GM21737 (cell line): ENCODE measurements at regions not wholly inside any gene's neighbourhood (a gene's known extent, or its start where the extent isn't known, plus 50 kb on each side); places are given as distances from the start of the nearest gene placed in this dataset.

Experiments used
- ATAC-seq: cut with Tn5 transposase; IDR thresholded peaks from one replicate; pipeline ENCODE4 v1.9.1; 2021; ENCODE audit warnings: mild to moderate bottlenecking, moderate library complexity; ENCODE audit not compliant: unreplicated experiment

- no peak for ATAC-seq
These were observed 470.1 kb upstream of the B3GAT1 start for GRCh38 chr11:134882141-134882540.

- no peak for ATAC-seq
These were observed 468.7 kb upstream of the B3GAT1 start for GRCh38 chr11:134880788-134881187.

DNA sequence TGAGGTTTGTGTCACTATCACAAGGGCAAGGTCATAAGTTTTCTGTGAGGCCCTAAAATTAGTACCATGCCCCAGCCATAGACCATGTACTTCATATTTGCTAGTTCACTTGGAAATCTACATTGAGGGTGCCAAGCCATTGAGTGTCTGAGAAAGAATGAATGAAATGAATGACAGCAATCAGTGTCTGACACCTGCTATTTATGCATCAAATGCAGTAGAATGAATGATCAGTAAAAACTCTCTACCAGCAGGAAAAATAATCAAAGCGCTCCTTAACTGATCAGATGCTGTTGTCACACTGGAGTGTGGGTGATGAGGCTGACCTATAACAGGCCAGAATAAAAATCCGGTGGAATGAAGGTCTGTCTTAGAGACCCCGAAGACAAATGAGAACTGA, 467.9 kb upstream of the B3GAT1 start:
- ATAC-seq, result no peak

DNA sequence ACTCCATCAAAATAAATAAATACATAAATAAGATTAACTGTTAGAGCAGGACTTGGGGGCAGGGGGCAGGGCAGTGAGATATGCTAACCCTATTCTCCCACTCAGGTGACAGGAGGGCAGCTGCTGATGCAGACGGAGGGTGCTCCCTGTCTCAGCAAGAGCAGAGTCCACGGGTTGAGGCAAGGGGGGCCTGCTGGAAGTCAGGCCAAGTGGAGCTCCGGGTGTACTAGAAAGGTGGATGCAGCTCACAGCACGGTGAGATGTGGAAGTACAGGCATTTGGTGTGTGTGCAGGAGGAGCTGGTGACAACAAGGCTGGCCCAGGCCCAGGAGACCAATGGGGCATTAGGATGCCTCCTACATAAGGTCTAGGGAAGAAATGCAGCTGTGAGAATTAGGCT, 467.3 kb upstream of the B3GAT1 start:
- no peak for ATAC-seq

GRCh38 chr11:134878785-134879184, 466.7 kb upstream of the B3GAT1 start:
- no peak for ATAC-seq

GRCh38 chr11:134876226-134876625, 464.2 kb upstream of the B3GAT1 start:
- no peak for ATAC-seq

DNA sequence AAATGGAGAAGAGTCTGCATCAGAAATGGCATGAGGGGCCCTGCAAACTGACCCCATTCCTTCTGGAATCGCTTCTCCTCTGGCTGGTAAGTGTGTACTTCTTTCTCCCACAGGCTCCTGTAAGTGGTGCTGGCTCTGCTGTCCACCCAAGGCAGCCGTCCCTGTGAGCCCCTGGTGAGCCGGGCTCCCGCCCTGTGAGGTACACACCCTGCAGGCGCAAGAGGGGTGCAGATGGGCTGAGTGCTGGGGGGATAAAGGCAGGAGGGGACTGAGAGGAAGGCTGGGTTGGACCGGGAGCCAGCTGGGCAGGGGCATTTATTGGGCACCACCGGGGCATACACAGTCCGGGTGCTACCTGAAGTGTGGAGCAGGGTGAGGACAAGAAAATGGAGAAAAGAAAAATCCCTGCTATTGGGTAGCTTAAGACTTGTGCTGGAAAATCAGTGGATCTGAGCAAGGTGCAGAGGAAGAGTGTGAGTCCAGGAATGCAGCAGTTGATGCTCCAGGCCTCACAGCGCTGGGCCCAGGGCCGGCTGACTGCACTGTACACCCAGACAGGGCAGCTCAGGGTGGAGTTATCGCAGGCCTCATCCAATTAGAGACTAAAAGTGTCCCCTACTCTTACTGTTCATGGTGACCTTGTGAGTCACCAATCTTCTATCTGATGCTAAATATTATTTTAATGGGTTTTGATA, 455.1 kb upstream of the B3GAT1 start:
- no peak for ATAC-seq

GRCh38 chr11:134866215-134866614, 454.2 kb upstream of the B3GAT1 start:
- ATAC-seq, result no peak

- ATAC-seq, result no peak
These were observed 452.9 kb upstream of the B3GAT1 start for GRCh38 chr11:134864968-134865305.

- no peak for ATAC-seq
These were observed 452.4 kb upstream of the B3GAT1 start for GRCh38 chr11:134864233-134864967.

GRCh38 chr11:134863294-134863693, 451.3 kb upstream of the B3GAT1 start:
- ATAC-seq, result no peak

DNA sequence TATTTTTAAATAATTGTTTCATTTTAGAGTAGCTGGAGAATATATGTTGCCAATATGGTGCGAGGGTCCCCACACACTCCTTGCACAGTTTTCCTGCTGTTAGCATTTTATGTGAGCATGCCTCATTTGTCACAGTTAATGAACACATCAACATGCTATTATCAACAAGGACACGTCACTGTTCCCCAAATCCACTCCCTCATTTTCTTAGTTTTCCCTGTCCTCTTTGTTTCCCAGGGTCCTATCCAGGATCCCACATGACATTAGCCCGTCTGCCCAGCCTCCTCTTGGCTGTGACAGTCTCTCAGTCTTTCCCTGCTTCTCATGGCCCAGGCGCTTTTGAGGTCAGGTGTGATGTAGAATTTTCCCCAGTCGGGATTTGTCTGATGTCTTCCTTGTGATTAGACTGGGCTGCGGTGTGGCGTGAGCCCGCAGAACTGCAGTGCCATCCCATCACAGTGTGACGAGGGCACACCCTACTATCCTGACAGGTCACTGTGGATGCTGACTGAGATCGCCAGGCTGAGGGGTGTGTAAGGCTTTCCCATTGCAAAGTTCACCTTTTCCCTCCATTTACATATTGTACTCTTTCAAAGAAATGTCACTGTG, 450.6 kb upstream of the B3GAT1 start:
- no peak for ATAC-seq

- no peak for ATAC-seq
These were observed 450.1 kb upstream of the B3GAT1 start for GRCh38 chr11:134862105-134862502.

GRCh38 chr11:134861490-134862104, 449.6 kb upstream of the B3GAT1 start:
- ATAC-seq, result no peak

- no peak for ATAC-seq
These were observed 446.9 kb upstream of the B3GAT1 start for GRCh38 chr11:134858783-134859480.

DNA sequence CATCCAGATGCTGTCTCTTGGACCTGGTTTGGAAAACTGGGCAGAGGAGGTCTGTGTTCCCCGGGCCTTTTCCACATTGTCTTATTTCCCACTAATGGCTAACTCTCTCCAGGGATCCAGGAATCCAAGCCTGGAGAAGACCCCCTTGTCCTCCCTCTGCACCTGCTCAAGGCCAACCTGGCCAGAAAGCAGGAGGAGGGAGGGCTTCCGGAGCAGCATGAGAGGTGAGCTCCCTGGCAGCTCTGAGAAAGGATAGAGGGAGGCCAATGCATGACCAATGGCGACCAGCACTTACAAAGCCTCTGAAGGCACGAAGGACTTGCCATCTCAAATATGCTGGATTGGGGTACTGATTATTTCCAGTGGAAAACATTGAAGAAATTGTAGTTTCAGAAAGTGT, 445.0 kb upstream of the B3GAT1 start:
- ATAC-seq, result no peak

GRCh38 chr11:134856056-134856971, 444.3 kb upstream of the B3GAT1 start:
- no peak for ATAC-seq

- ATAC-seq, result no peak
These were observed 442.2 kb upstream of the B3GAT1 start for GRCh38 chr11:134853992-134854991.
